SK-N-SH treated with all-trans-retinoic acid at 6 μM for 48 hours (cell line): ENCODE measurements at regions not wholly inside any gene's neighbourhood (a gene's known extent, or its start where the extent isn't known, plus 50 kb on each side); places are given as distances from the start of the nearest gene placed in this dataset.

Experiments
- ATAC-seq: fragments of 200-7000 bp; cut with Tn5 transposase; 3 replicates; pipeline ENCODE4 v1.9.1; 2020; ENCODE audit warnings: mild to moderate bottlenecking, moderate library complexity
- ARNTL ChIP-seq: fragments of 450-650 bp; formaldehyde crosslinking; IDR thresholded peaks from 2 replicates; pipeline ENCODE4 v1.5.0; 2020; ENCODE audit warnings: low read depth, mild to moderate bottlenecking, moderate library complexity, borderline replicate concordance
- BACH2 ChIP-seq: fragments of 250-450 bp; sonication (Bioruptor Pico); IDR thresholded peaks from 2 replicates; pipeline ENCODE4 v1.9.0; 2021; ENCODE audit warnings: mild to moderate bottlenecking, borderline replicate concordance
- CREB5 ChIP-seq: fragments of 250-450 bp; sonication (Bioruptor Pico); IDR thresholded peaks from 2 replicates; pipeline ENCODE4 v1.5.1; 2020; ENCODE audit warnings: low read depth, mild to moderate bottlenecking, moderate library complexity
- CSDC2 ChIP-seq: fragments of 250-450 bp; sonication (Bioruptor Pico); IDR thresholded peaks from 2 replicates; pipeline ENCODE4 v1.5.0; 2020; ENCODE audit warnings: mild to moderate bottlenecking, moderate library complexity
- CSRNP3 ChIP-seq: fragments of 250-450 bp; sonication (Bioruptor Pico); IDR thresholded peaks from 2 replicates; pipeline ENCODE4 v1.5.1; 2021; ENCODE audit warnings: mild to moderate bottlenecking, moderate library complexity
- ESRRG ChIP-seq: fragments of 250-450 bp; sonication (Bioruptor Pico); IDR thresholded peaks from 2 replicates; pipeline ENCODE4 v1.6.1; 2021; ENCODE audit warnings: mild to moderate bottlenecking
- GLIS3 ChIP-seq: fragments of 250-450 bp; sonication (Bioruptor Pico); IDR thresholded peaks from 2 replicates; pipeline ENCODE4 v1.5.0; 2020; ENCODE audit warnings: mild to moderate bottlenecking, moderate library complexity
- ISL1 ChIP-seq: fragments of 250-450 bp; sonication (Bioruptor Pico); IDR thresholded peaks from 2 replicates; pipeline ENCODE4 v2.1.2; 2022; ENCODE audit warnings: mild to moderate bottlenecking, moderate library complexity
- OSR1 ChIP-seq: fragments of 250-450 bp; sonication (Bioruptor Pico); IDR thresholded peaks from 2 replicates; pipeline ENCODE4 v1.8.0; 2022; ENCODE audit warnings: moderate library complexity, mild to moderate bottlenecking, inconsistent platforms
- PATZ1 ChIP-seq: fragments of 250-450 bp; sonication (Bioruptor Pico); IDR thresholded peaks from 2 replicates; pipeline ENCODE4 v1.8.0; 2020; ENCODE audit warnings: mild to moderate bottlenecking, moderate library complexity, borderline replicate concordance
- POU6F1 ChIP-seq: fragments of 250-450 bp; sonication (Bioruptor Pico); IDR thresholded peaks from 2 replicates; pipeline ENCODE4 v1.8.0; 2021; ENCODE audit warnings: low read depth, mild to moderate bottlenecking, moderate library complexity, borderline replicate concordance
- PPARA ChIP-seq: fragments of 250-450 bp; sonication (Bioruptor Pico); IDR thresholded peaks from 2 replicates; pipeline ENCODE4 v1.5.0; 2020; ENCODE audit warnings: mild to moderate bottlenecking, borderline replicate concordance
- RARB ChIP-seq: fragments of 250-450 bp; sonication (Bioruptor Pico); IDR thresholded peaks from 2 replicates; pipeline ENCODE4 v1.8.0; 2021; ENCODE audit warnings: mild to moderate bottlenecking, moderate library complexity
- SNAI2 ChIP-seq: fragments of 250-450 bp; sonication (Bioruptor Pico); IDR thresholded peaks from 2 replicates; pipeline ENCODE4 v1.5.0; 2020; ENCODE audit warnings: mild to moderate bottlenecking, moderate library complexity
- TCF4 ChIP-seq: fragments of 250-450 bp; sonication (Bioruptor Pico); IDR thresholded peaks from 2 replicates; pipeline ENCODE4 v1.8.0; 2021; ENCODE audit warnings: mild to moderate bottlenecking, moderate library complexity, borderline replicate concordance
- TOX ChIP-seq: fragments of 250-450 bp; sonication (Bioruptor Pico); IDR thresholded peaks from 2 replicates; pipeline ENCODE4 v1.8.0; 2021; ENCODE audit warnings: mild to moderate bottlenecking, moderate library complexity, borderline replicate concordance
- TSHZ2 ChIP-seq: fragments of 250-450 bp; sonication (Bioruptor Pico); IDR thresholded peaks from 2 replicates; pipeline ENCODE4 v1.5.0; 2020; ENCODE audit warnings: mild to moderate bottlenecking, moderate library complexity
- ZC3H10 ChIP-seq: fragments of 250-450 bp; sonication (Bioruptor Pico); IDR thresholded peaks from 2 replicates; pipeline ENCODE4 v1.5.1; 2021; ENCODE audit warnings: mild to moderate bottlenecking, moderate library complexity
- ZFP3 ChIP-seq: fragments of 250-450 bp; sonication (Bioruptor Pico); IDR thresholded peaks from 2 replicates; pipeline ENCODE4 v1.5.0; 2020; ENCODE audit warnings: mild to moderate bottlenecking, moderate library complexity
- ZFP30 ChIP-seq: fragments of 450-650 bp; formaldehyde crosslinking; IDR thresholded peaks from 2 replicates; pipeline ENCODE4 v1.5.0; 2022; ENCODE audit warnings: mild to moderate bottlenecking, moderate library complexity
- ZNF565 ChIP-seq: fragments of 450-650 bp; formaldehyde crosslinking; conservative IDR thresholded peaks from 2 replicates; pipeline ENCODE4 v1.5.0; 2020; ENCODE audit warnings: low read depth, mild to moderate bottlenecking, moderate library complexity
- ZNF70 ChIP-seq: fragments of 450-650 bp; formaldehyde crosslinking; IDR thresholded peaks from 2 replicates; pipeline ENCODE4 v1.5.0; 2020; ENCODE audit warnings: mild to moderate bottlenecking, moderate library complexity
- ZNF8 ChIP-seq: fragments of 450-650 bp; formaldehyde crosslinking; IDR thresholded peaks from 2 replicates; pipeline ENCODE4 v1.5.0; 2020; ENCODE audit warnings: mild to moderate bottlenecking, moderate library complexity

- ATAC-seq: no peak
- TF ChIP-seq TCF4 (CRISPR knock-in tag) (no peak), ZNF8 (CRISPR knock-in tag) (no peak), PATZ1 (CRISPR knock-in tag) (no peak), BACH2 (no peak), SNAI2 (CRISPR knock-in tag) (no peak), TOX (no peak), ESRRG (no peak), CSDC2 (CRISPR knock-in tag) (no peak), PPARA (CRISPR knock-in tag) (no peak), ZC3H10 (CRISPR knock-in tag) (no peak), RARB (CRISPR knock-in tag) (no peak), ARNTL (CRISPR knock-in tag) (no peak), CSRNP3 (no peak), OSR1 (CRISPR knock-in tag) (no peak), CREB5 (CRISPR knock-in tag) (no peak)
Observed at GRCh38 chr2:121961761-121962160, 206.3 kb downstream of the TSN start.

- no peak for ATAC-seq
- TF ChIP-seq BACH2 (no peak), OSR1 (CRISPR knock-in tag) (no peak), ESRRG (no peak), ZFP30 (no peak), ISL1 (CRISPR knock-in tag) (no peak), TOX (no peak), ZFP3 (no peak), ZNF70 (no peak), TSHZ2 (CRISPR knock-in tag) (no peak), POU6F1 (no peak), PPARA (CRISPR knock-in tag) (no peak), SNAI2 (CRISPR knock-in tag) (no peak)
Observed at GRCh38 chr2:121965661-121966060, 210.2 kb downstream of the TSN start.

- ATAC-seq: no peak
- TF ChIP-seq ESRRG: no peak
- TF ChIP-seq GLIS3 (CRISPR knock-in tag): no peak
- TF ChIP-seq RARB (CRISPR knock-in tag): no peak
- no peak for TF ChIP-seq OSR1 (CRISPR knock-in tag)
- no peak for TF ChIP-seq TSHZ2 (CRISPR knock-in tag)
- no peak for TF ChIP-seq ZFP3
- TF ChIP-seq PPARA (CRISPR knock-in tag): no peak
- TF ChIP-seq ZNF565 (CRISPR knock-in tag): no peak
- no peak for TF ChIP-seq ZNF8 (CRISPR knock-in tag)
- TF ChIP-seq CREB5 (CRISPR knock-in tag): no peak
- no peak for TF ChIP-seq TOX
- TF ChIP-seq BACH2: no peak
- no peak for TF ChIP-seq TCF4 (CRISPR knock-in tag)
- no peak for TF ChIP-seq CSDC2 (CRISPR knock-in tag)
- TF ChIP-seq CSRNP3: no peak
- TF ChIP-seq ISL1 (CRISPR knock-in tag): no peak
- TF ChIP-seq SNAI2 (CRISPR knock-in tag): no peak
Observed at GRCh38 chr2:121966663-121967062, 211.2 kb downstream of the TSN start.
